T47D (cell line): ENCODE measurements at regions not wholly inside any gene's neighbourhood (a gene's known extent, or its start where the extent isn't known, plus 50 kb on each side); places are given as distances from the start of the nearest gene placed in this dataset.

Experiments
- DNase-seq, 2 experiments: peaks; one replicate each; pipeline versions ENCODE4 v3.0.0 to v3.0.0-alpha.2; 2011 to 2012; ENCODE audit warnings: low read depth in 1 of 2, low spot score in 1 of 2
- JUND ChIP-seq: IDR thresholded peaks from 2 replicates; pipeline ENCODE4 v1.6.1; 2012; ENCODE audit warnings: low read depth
- in situ Hi-C: cut with HindIII; loops from 2 replicates; pipeline ENCODE4 v1.10.0; 2016; ENCODE audit warnings: low sequenced_read_pairs, low pct_unique_long_range_greater_than_20kb

- TF ChIP-seq JUND: no peak
- in situ Hi-C loops: no loop called here
- DNase-seq: no peak
These were observed 120.0 kb upstream of the THSD7B start for GRCh38 chr2:136645236-136645828.

- in situ Hi-C loops: no loop called here
- DNase-seq: no peak
- no peak for TF ChIP-seq JUND
These were observed 125.7 kb upstream of the THSD7B start for GRCh38 chr2:136639651-136640050.

DNA sequence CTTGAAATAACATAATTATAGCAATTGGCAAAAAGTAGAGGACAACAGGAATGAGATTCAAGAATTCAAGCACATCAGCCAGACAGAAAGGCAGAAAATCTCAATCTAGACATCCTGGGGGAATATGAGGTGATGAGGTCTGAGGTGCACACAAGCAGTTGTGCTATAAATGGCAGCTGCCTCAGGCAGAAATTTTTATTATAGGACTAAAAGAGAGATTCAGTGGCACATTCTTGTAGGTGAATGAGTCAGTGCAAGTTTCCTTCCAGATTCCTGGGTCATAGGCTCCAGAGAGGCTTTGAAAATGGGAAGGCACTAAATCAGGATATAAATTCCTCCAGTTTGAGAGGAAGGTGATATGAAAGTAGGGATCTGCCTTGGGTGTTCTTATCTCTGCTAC lies 127.2 kb upstream of the THSD7B start:
- TF ChIP-seq JUND: no peak
- in situ Hi-C loops: no loop called here
- no peak for DNase-seq

DNA sequence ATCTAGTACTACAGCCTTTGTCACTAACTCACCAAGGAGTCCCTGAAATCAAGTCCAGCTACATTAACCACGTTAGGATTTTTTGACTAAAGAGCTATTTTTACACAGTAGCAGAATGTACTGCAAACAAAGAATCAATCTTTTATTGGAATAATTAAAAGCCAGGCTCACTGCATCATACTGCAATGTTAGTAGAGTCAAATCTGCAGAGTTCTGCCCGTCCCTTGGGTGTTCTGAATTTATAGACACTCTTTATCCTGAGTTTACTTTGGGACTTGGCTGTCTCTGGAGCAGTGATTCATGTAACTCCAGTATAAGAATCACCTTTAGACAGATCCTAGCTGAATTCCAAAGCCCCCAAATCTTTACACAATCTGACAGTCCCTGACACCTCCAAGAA lies 127.9 kb upstream of the THSD7B start:
- TF ChIP-seq JUND: no peak
- DNase-seq: no peak
- in situ Hi-C loops: no loop called here

DNA sequence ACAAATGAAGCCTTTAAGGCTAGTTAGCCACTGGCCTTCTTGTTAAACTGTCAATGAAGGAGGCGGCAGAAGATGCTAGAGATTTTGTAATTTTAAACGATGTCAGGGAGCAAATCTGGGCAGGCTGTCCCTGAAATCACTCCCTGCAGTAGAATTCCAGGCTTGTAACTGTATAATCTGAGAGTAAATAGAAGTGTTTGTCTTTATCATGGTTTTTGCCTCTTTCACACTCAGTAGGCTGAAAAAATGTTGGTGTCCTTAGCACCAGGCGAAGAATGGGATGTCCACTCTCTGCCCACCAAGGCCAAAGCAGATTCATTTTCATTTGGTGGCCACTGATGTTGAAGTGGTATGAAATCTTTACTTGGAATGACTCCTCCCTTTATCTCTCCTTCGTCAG lies 136.9 kb upstream of the THSD7B start:
- in situ Hi-C loops: no loop called here
- no peak for TF ChIP-seq JUND
- no peak for DNase-seq

GRCh38 chr2:136613096-136613495 lies 152.2 kb upstream of the THSD7B start:
- no peak for DNase-seq
- TF ChIP-seq JUND: no peak
- in situ Hi-C loops: no loop called here

GRCh38 chr2:136612079-136612478 lies 153.3 kb upstream of the THSD7B start:
- no peak for TF ChIP-seq JUND
- DNase-seq: no peak
- in situ Hi-C loops: no loop called here

DNA sequence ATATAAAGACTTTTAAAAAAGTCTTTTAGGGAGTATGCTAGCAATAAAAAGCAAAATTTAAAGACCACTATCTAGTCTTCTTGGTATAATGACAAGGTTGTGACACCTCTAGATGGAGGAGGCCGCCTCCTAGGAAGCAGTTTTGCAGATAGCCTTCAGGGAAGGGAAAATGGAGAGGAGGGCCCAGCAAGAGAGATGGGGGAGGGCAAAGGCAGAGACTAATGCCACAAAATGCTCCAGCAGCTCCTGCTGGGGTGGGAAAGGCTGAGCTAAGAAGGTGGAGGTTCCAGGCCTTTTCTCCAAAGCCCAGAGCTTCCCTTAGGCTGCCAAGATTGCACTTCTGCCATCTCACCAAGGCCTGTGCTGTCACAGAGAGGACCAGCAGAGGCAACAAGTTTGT lies 153.9 kb upstream of the THSD7B start:
- in situ Hi-C loops: no loop called here
- no peak for TF ChIP-seq JUND
- no peak for DNase-seq

- no peak for TF ChIP-seq JUND
- peak in 1 of 2 experiments; percentile 58 for DNase-seq
- in situ Hi-C loops: no loop called here
These were observed 182.6 kb upstream of the THSD7B start for GRCh38 chr2:136582628-136583205.

- no peak for TF ChIP-seq JUND
- no peak for DNase-seq
- in situ Hi-C loops: no loop called here
These were observed 193.0 kb upstream of the THSD7B start for GRCh38 chr2:136572335-136572734.

GRCh38 chr2:136557203-136557602 lies 208.1 kb upstream of the THSD7B start:
- DNase-seq: no peak
- TF ChIP-seq JUND: no peak

DNA sequence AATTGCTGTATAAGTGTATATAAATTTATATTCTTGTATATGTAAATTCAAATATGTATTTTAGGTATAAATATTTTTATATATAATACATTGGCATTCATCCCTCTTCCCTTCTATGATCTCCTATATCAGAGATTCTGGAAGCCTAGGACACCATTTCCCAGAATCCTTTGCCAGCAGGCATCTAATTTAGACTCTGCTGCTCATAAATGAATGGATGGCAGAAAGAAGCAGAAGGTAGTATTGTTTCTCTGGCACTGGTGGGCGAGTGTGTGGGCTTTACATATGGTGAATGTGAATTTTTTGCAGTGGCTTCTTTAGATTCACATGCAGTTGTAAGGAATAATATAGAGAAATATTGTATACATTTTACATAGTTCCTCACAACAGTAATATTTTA lies 215.2 kb upstream of the THSD7B start:
- no peak for TF ChIP-seq JUND
- in situ Hi-C loops: no loop called here
- DNase-seq: no peak

More at GRCh38 chr2:136557203-136557602, 208.1 kb upstream of the THSD7B start:
- in situ Hi-C loops: no loop called here

DNA sequence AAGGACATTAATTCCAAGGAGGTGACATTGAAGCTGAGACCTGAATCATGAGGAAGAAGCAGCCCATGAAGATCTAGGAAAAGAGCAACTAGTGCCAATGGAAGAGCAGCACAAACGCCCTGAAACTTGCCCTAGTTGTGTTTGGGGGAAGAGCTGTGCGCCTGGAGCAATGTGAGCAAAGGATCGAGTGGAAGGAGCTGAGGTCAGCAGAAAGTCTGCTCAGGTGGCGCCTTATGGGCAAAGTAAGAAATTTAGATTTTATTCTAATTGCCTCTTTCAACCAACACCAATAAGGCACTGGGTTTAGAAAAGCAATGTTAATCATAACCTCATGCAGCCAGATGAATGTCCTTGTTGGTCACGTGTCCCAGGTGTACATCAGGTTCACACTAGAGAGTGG lies 226.0 kb upstream of the THSD7B start:
- in situ Hi-C loops: no loop called here
- DNase-seq: no peak
- TF ChIP-seq JUND: no peak

DNA sequence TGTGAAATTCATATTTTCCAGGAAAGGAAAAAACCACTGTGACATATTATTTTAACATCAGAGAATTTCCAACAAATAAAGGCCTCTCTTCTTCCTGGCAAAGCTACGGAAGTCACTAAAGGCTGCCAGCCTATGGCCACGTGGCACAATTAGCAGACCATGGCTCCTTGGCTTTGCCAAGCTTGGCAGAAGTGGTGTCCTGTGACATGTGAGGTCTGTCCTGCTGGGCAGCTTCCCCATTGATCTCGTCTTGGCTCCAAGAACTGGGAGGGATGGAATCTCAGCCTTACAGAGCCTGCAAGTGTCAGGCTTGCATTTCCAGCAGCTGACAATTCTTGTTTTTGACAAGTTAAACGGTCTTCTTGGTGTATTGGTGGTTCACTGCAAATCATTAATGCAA lies 226.9 kb upstream of the THSD7B start:
- in situ Hi-C loops: no loop called here
- no peak for DNase-seq

More for the DNA sequence above, 226.9 kb upstream of the THSD7B start:
- TF ChIP-seq JUND: no peak
